ENCODE measurements at regions not wholly inside any gene's neighbourhood (a gene's known extent, or its start where the extent isn't known, plus 50 kb on each side); places are given as distances from the start of the nearest gene placed in this dataset.

- no peak for TF ChIP-seq CTCF (IDR thresholded peaks at IDR 0.05 in 4 of 5, conservative IDR thresholded peaks at IDR 0.05 in 1 of 5)
- no peak for TF ChIP-seq POLR2A (IDR thresholded peaks at IDR 0.05)
Observed at GRCh38 chr3:178475062-178475461, 61.2 kb upstream of the KCNMB2 start.
